ENCODE measurements at regions not wholly inside any gene's neighbourhood (a gene's known extent, or its start where the extent isn't known, plus 50 kb on each side); places are given as distances from the start of the nearest gene placed in this dataset.
"Not testable (repeated sequence)": the region's sequence is repeated elsewhere in the genome, so short reads cannot be mapped to it uniquely, and the experiment has no call there.

DNA sequence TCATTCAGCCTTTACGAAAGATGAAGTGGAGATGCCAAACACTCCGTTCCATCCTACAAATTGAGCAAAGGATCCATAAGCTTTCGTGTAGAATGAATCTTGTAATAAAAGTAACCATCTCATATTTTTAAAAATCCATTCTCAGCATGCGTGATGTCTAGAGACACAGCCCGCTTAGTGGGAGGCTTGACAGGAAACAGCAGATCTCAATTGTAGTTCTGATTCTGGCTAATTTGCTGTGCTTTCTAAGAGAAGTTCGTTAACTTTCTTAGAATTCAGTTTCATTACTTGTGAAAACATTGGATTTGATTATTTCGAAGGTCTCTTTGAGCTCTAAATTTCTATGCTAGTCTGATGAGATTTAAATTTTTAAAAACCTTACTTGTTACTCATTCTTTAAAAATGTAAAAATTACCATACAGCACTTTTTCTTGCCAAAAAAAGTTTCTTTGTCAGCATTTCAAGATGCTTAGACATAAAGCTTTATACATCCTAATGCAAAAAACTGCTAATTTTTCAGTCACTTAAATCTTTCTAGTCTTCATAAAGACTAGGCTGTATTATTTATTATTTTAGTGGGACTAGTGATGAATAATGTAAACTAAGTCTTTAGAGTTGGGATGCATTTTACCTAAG, 66.9 kb upstream of the NEIL3 start:
- DNase-seq (ENCODE audit: low spot score): no peak

DNA sequence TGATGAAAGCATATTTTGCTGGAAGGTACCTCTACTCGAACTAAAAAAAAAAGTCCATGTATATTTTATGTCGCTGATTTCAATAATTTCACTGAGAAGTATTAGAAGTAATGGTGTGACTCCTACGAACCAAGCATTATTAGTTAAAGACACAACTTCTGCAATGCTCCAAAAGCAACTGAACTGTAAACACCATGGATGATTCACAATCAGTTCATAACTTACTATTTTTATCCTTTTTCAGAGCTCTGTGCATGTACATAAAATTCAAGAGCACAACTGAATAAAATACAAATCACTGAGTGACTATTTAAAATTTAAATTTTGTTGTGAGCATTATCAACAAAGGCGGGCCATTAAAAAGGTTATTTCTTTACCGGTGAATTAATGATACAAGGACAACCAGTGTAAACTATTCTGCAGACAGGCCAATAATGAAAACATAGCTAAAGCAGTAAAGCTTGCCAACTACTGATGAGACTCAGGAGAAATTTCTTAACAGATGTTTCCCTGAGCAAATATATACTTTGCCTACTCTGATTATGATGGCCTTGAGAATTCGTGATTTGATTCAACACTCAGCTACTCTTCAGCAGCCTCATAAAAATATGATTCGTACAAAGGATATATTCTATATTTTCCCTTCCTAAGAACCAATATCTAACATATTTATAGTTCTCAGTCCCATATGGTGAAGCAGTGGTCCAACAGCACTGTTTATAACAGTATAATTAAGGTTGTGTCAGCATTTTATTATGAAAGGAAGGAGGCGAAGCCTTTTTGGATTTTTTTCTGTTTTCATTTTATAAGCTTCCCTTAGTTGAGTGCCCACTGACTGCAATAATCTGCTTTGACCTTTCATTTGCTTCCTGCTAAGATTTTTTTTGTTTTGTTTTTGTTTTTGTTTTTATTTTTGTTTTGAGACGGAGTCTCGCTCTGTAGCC, 62.8 kb upstream of the NEIL3 start:
- DNase-seq (ENCODE audit: low spot score): no peak

DNA sequence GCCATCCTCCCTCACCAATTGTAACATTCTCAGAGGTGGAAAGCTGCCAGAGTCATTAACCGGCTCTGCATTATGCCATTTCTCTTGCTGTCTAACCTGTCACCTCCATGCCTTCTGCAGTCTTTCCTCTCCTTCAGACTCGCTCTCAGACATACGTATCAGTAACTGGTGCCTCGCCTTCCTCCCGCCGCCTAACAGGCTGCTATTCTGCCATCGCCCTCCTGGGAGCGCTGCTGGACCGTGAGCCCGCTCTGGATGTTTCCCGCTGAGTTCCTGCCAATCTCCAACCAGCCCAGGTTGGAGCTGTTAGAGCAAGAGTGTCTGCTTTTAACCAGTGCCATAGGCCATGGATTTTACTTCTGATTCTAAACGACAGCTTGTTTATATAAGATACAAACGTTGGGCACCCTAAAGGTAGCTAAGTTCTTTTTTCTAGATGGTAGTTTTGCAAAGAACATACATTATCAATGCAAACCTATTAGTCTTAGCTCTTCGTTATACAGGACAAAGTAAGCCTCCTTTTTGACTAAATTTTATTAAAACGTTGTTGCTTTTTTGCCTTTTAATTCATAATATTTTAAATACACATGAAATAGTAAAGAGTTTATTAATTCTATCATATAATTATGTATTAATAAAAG, 59.5 kb upstream of the NEIL3 start:
- DNase-seq (ENCODE audit: low spot score): peak; percentile 27

DNA sequence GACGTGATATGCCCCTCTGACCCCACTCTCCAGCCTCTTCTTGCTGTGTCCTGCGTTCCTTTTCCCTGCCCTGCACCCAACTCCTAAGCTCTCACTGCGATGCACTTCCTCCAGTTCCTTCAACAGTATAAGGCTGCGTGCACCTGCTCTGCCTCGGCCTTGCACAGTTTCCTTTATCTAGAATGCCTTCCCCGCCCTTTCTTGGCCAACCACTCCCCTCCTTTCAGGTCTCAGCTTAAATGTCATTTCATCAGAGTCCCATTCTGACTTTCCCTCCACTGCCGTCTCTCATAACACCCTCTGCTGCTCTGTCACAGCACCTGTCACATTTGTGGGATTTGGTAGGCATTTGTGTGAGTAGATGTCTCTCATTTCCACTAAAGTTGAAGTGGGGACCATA, 58.4 kb upstream of the NEIL3 start:
- DNase-seq (ENCODE audit: low spot score): no peak

DNA sequence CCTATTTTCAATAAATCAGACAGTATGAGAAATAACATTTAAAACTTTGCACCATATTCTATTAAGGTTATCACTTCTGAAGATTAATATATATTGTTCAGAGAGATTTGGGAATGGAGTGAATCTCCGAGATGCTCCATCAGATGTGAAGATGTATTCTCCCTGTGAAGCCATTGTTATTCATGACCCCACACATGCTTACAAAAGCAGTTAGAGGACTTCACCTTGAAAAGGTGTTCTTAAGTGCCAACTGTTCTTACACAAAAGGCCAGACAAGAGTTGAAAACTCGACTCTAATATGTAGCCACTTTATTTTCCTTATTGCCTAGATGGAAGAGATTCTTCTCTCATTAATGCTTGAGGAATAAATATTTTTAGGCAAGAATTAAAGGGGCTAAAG, 54.3 kb upstream of the NEIL3 start:
- DNase-seq (ENCODE audit: low spot score): no peak

DNA sequence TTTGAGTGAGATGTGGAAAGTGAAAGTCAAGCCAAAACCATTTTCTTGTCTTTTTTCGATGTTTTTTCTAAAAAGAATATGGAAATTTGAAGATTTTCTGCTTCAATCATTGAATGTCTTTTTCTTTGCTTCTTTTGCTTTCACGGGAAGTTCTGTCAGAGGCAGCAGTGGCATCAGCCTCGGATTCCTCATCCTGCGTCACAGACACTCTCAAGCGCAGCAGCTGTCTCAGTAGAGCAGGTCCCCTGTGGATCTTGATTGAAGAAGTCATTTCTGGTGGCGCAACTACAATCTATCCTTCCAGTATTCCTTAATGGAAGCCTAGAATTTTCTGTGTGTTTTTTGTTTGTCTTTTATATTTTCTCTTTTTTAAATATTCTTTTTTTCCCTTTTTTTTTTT, 52.7 kb upstream of the NEIL3 start:
- DNase-seq (ENCODE audit: low spot score): no peak

DNA sequence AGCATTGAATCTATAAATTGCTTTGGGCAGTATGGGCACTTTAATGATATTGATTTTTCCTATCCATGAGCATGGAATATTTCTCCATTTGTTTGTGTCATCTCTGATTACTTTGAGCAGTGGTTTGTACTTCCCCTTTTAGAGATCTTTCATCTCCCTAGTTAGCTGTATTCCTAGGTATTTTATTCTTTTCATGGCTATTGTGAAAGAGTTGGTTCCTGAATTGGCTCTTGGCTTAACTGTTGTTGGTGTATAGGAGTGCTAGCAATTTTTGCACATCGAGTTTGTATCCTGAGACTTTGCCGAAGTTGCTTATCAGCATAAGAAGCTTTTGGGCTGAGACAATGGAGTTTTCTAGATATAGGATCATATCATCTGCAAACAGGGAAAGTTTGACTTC, 50.2 kb upstream of the NEIL3 start:
- DNase-seq (ENCODE audit: low spot score): not testable (repeated sequence)

All from H4 (cell line).